Activated CD8-positive, alpha-beta memory T cell treated with anti-CD3 and anti-CD28 coated beads, Interleukin-2, amount 10 ng/mL, durations not matched to agents 7 days and 5 days (primary cell): ENCODE measurements at regions not wholly inside any gene's neighbourhood (a gene's known extent, or its start where the extent isn't known, plus 50 kb on each side); places are given as distances from the start of the nearest gene placed in this dataset.
A peak's percentile ranks its signal among the peaks of the same experiment; 100 is the strongest.

Experiments
- ATAC-seq: fragments of 150-1000 bp; cut with Tn5 transposase; one replicate; pipeline ENCODE4 v1.10.0; 2021; ENCODE audit warnings: moderate library complexity
- CTCF ChIA-PET: fragments of 350-600 bp; sonication (Branson Sonifier 250); formaldehyde crosslinking; loops from one replicate; lab custom pipeline; 2021; ENCODE audit warnings: antibody characterized with exemption; lab: Charles Lee
- DNase-seq: peaks from one replicate; pipeline ENCODE4 v3.0.0-alpha.2; 2020
- H3K27ac Mint-ChIP-seq: one replicate; pipeline ENCODE4 v1.8.0; 2021; ENCODE audit warnings: mild to moderate bottlenecking, mixed read lengths
- H3K27me3 Mint-ChIP-seq: one replicate; pipeline ENCODE4 v1.8.0; 2021; ENCODE audit warnings: mixed read lengths
- H3K36me3 Mint-ChIP-seq: one replicate; pipeline ENCODE4 v1.8.0; 2021; ENCODE audit warnings: mild to moderate bottlenecking, mixed read lengths
- H3K4me1 Mint-ChIP-seq: one replicate; pipeline ENCODE4 v1.8.0; 2021; ENCODE audit warnings: mixed read lengths
- H3K4me3 Mint-ChIP-seq: one replicate; pipeline ENCODE4 v1.8.0; 2021; ENCODE audit warnings: mild to moderate bottlenecking, moderate library complexity, mixed read lengths
- H3K9me3 Mint-ChIP-seq: one replicate; pipeline ENCODE4 v1.8.0; 2022; ENCODE audit warnings: low read depth, mixed read lengths

DNA sequence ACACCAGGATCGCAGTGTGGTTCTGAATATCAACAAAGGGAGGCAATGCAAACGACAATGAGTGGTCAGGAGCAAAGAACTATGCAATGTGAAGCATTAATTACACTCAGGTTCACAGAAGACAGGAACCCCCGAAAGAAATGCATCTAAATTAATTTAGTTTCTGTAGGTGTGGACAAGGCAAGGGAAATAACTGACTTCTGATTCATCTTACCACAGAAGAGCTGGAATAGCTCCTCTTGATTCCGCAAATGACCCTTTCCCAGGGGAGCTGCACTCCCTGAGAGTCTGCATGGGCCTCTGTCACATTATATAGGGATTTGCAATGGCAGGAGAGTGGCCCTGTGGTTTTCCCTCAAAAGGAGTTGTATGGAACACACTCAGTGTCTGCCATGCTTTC, 263.9 kb upstream of the APCDD1 start:
- H3K4me1 Mint-ChIP-seq: no peaks in the 10 kb centered on the region
- H3K27me3 Mint-ChIP-seq: no peaks in the 10 kb centered on the region
- H3K4me3 Mint-ChIP-seq: no peak overlapping the region
- no peaks in the 10 kb centered on the region for H3K36me3 Mint-ChIP-seq
- CTCF ChIA-PET: no interaction called here
- no peak overlapping the region for H3K27ac Mint-ChIP-seq
- H3K9me3 Mint-ChIP-seq: no peaks in the 10 kb centered on the region
- ATAC-seq: no peak
- DNase-seq: no peak

DNA sequence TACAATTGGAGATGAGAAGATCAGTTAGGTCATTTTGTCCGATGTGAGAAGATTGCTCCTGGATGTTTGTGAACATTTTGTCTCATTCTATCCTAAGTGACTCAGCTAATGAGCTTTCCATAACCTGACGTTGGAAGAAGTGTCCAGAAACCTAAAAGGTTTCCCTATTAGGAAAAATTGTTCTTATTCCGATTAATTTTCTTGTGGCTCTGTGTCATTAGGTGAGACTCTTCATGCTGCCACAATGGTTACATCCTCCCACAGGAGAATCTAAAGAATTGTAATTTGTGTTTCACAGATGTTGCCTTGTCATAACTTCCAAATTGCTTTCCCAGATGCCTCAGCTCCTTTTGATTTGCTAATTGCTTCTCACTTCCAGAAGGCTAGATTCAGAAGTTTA, 261.0 kb upstream of the APCDD1 start:
- H3K36me3 Mint-ChIP-seq: no peaks in the 10 kb centered on the region
- no peaks in the 10 kb centered on the region for H3K9me3 Mint-ChIP-seq
- CTCF ChIA-PET: no interaction called here
- H3K27me3 Mint-ChIP-seq: no peaks in the 10 kb centered on the region
- no peak overlapping the region for H3K27ac Mint-ChIP-seq
- H3K4me3 Mint-ChIP-seq: no peak overlapping the region
- DNase-seq (no peak), ATAC-seq (no peak)
- H3K4me1 Mint-ChIP-seq: no peaks in the 10 kb centered on the region

GRCh38 chr18:10194592-10194991, 259.8 kb upstream of the APCDD1 start:
- no peaks in the 10 kb centered on the region for H3K36me3 Mint-ChIP-seq
- H3K27me3 Mint-ChIP-seq: no peaks in the 10 kb centered on the region
- H3K4me3 Mint-ChIP-seq: no peak overlapping the region
- H3K9me3 Mint-ChIP-seq: no peaks in the 10 kb centered on the region
- no peak for ATAC-seq
- DNase-seq: no peak
- no peak overlapping the region for H3K27ac Mint-ChIP-seq
- H3K4me1 Mint-ChIP-seq: no peaks in the 10 kb centered on the region
- CTCF ChIA-PET: no interaction called here

- no peak for ATAC-seq
- Mint-ChIP-seq H3K9me3 (no peaks in the 10 kb centered on the region), H3K27me3 (no peaks in the 10 kb centered on the region), H3K4me3 (no peak overlapping the region), H3K36me3 (no peaks in the 10 kb centered on the region), H3K27ac (no peak overlapping the region), H3K4me1 (no peaks in the 10 kb centered on the region)
- CTCF ChIA-PET: no interaction called here
- no peak for DNase-seq
Measured at GRCh38 chr18:10195529-10195928, 258.9 kb upstream of the APCDD1 start.

GRCh38 chr18:10197097-10197496, 257.3 kb upstream of the APCDD1 start:
- no peaks in the 10 kb centered on the region for H3K27me3 Mint-ChIP-seq
- H3K4me3 Mint-ChIP-seq: no peak overlapping the region

GRCh38 chr18:10201226-10201625, 253.2 kb upstream of the APCDD1 start:
- no peak for DNase-seq
- no peak for ATAC-seq
- CTCF ChIA-PET: no interaction called here
- H3K4me1 Mint-ChIP-seq: no peaks in the 10 kb centered on the region
- no peak overlapping the region for H3K27ac Mint-ChIP-seq
- H3K4me3 Mint-ChIP-seq: no peak overlapping the region
- no peaks in the 10 kb centered on the region for H3K9me3 Mint-ChIP-seq
- no peaks in the 10 kb centered on the region for H3K27me3 Mint-ChIP-seq
- H3K36me3 Mint-ChIP-seq: no peaks in the 10 kb centered on the region

More at GRCh38 chr18:10197097-10197496, 257.3 kb upstream of the APCDD1 start:
- CTCF ChIA-PET: no interaction called here
- Mint-ChIP-seq H3K9me3 (no peaks in the 10 kb centered on the region), H3K27ac (no peak overlapping the region), H3K36me3 (no peaks in the 10 kb centered on the region), H3K4me1 (no peaks in the 10 kb centered on the region)
- DNase-seq: no peak
- ATAC-seq: no peak

- DNase-seq (no peak), ATAC-seq (no peak)
- Mint-ChIP-seq H3K27ac (no peak overlapping the region), H3K9me3 (no peaks in the 10 kb centered on the region), H3K36me3 (no peaks in the 10 kb centered on the region), H3K4me1 (no peaks in the 10 kb centered on the region), H3K4me3 (no peak overlapping the region), H3K27me3 (no peaks in the 10 kb centered on the region)
- CTCF ChIA-PET: no interaction called here
Measured at GRCh38 chr18:10201659-10202058, 252.8 kb upstream of the APCDD1 start.

- Mint-ChIP-seq H3K4me3 (no peak overlapping the region), H3K4me1 (no peaks in the 10 kb centered on the region), H3K36me3 (no peaks in the 10 kb centered on the region), H3K27me3 (peaks cover 3% of the 10 kb centered on the region), H3K9me3 (no peaks in the 10 kb centered on the region), H3K27ac (no peak overlapping the region)
- CTCF ChIA-PET: no interaction called here
- no peak for DNase-seq
- no peak for ATAC-seq
Measured at GRCh38 chr18:10202845-10203321, 251.6 kb upstream of the APCDD1 start.

GRCh38 chr18:10205151-10205550, 249.3 kb upstream of the APCDD1 start:
- ATAC-seq: no peak
- Mint-ChIP-seq H3K4me3 (no peak overlapping the region), H3K36me3 (no peaks in the 10 kb centered on the region), H3K9me3 (no peaks in the 10 kb centered on the region), H3K27me3 (peaks cover 3% of the 10 kb centered on the region), H3K27ac (no peak overlapping the region), H3K4me1 (no peaks in the 10 kb centered on the region)
- DNase-seq: no peak
- CTCF ChIA-PET: no interaction called here

GRCh38 chr18:10207682-10208345, 246.6 kb upstream of the APCDD1 start:
- no peaks in the 10 kb centered on the region for H3K36me3 Mint-ChIP-seq
- H3K4me3 Mint-ChIP-seq: no peak overlapping the region
- H3K27me3 Mint-ChIP-seq: peaks cover 5% of the 10 kb centered on the region
- no peaks in the 10 kb centered on the region for H3K4me1 Mint-ChIP-seq
- H3K9me3 Mint-ChIP-seq: no peaks in the 10 kb centered on the region
- no peak overlapping the region for H3K27ac Mint-ChIP-seq
- DNase-seq (no peak), ATAC-seq (no peak)
- CTCF ChIA-PET: no interaction called here

DNA sequence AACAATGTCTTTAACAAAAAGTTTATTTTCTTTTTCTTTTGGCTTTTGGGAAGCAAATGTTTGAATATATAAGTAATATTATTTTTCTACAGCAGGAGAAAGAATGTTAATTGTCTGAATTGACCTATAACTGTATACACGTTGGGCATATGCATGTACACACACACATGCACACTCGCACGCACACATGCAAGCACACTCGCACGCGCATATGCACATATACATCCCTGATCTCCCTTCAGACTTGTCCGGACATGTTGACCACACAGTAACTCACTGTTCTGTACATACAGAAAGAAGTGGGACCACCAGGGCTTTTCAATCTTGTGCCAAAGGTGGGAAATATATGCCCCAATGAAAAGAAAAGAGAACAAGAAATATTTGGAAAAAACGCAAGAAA, 245.1 kb upstream of the APCDD1 start:
- Mint-ChIP-seq H3K9me3 (no peaks in the 10 kb centered on the region), H3K36me3 (no peaks in the 10 kb centered on the region), H3K27me3 (peaks cover 5% of the 10 kb centered on the region), H3K4me3 (no peak overlapping the region), H3K27ac (no peak overlapping the region), H3K4me1 (peaks cover 3% of the 10 kb centered on the region)
- CTCF ChIA-PET: no interaction called here
- DNase-seq: no peak
- no peak for ATAC-seq

DNA sequence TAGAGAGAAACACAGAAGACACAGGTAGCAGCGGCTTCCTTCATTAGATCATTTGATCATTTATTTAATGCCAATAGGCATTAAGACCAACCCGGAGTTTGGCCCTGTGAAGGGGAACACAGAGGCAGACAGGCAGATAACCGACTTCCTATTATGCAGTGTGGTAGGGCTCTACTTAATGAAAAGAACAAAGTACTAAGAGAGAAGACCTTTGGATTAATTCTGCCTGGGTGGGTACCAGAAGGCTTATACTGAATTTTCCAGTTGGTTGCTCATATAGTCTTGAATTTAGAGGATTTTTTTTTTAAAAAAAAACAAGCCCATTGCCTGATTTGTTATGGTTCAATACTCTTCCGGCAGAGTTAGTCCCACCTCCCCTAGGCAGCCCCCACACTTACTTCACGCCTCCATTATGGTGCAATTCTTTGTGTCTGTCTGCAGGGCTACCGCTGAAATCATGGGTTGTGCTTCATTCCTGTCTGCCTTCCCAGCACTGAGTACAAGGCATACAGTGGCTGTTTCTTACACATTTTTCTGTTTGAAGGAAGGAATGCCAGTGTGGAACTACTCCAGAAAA, 244.3 kb upstream of the APCDD1 start:
- no peak overlapping the region for H3K27ac Mint-ChIP-seq
- no peaks in the 10 kb centered on the region for H3K9me3 Mint-ChIP-seq
- H3K27me3 Mint-ChIP-seq: peaks cover 5% of the 10 kb centered on the region
- CTCF ChIA-PET: no interaction called here
- no peak overlapping the region for H3K4me3 Mint-ChIP-seq
- ATAC-seq (no peak), DNase-seq (no peak)
- H3K36me3 Mint-ChIP-seq: no peaks in the 10 kb centered on the region
- peaks cover 3% of the 10 kb centered on the region for H3K4me1 Mint-ChIP-seq

DNA sequence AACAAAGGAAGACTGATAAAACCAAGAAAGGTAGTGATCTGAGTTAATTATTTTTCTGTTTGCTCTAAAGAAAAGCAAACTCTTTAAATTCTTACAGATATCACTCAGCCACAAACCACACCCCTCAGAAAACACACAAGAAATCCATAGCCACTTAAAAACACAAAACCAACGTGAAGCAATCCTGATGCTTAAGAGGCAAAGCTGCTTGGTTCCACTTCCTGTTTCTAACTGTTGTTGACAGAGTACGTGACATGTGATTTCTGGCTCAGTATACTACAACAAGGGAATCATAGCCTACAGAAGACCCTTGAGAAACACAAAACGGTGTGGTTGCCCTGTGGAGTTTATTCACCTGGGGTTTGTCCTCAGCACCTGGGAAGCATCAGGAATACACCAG, 240.9 kb upstream of the APCDD1 start:
- no peaks in the 10 kb centered on the region for H3K36me3 Mint-ChIP-seq
- peaks cover 3% of the 10 kb centered on the region for H3K27me3 Mint-ChIP-seq
- no peak overlapping the region for H3K4me3 Mint-ChIP-seq
- CTCF ChIA-PET: no interaction called here
- DNase-seq (no peak), ATAC-seq (peak; percentile 60)
- no peak overlapping the region for H3K27ac Mint-ChIP-seq
- peaks cover 3% of the 10 kb centered on the region for H3K4me1 Mint-ChIP-seq
- peaks cover 4% of the 10 kb centered on the region for H3K9me3 Mint-ChIP-seq

DNA sequence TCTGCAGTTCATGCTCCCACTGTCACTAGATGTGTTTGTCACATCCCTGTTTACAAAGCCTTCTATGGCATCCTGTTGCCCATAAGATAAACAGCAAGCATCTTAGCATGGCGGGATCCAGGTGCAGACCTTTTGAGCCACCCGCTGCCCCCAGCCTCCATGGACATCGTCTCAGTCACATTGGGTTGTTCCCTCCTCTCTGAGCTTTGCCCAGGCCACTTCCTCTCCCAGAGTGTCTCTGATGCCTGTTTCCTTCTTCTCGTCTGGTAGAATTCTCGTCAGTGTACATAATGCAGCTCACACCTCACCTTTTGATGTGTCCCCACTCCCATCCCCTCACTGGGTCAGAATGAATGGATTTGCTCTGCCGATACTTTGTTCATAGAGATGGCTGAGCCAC, 239.0 kb upstream of the APCDD1 start:
- H3K4me3 Mint-ChIP-seq: no peak overlapping the region
- peaks cover 3% of the 10 kb centered on the region for H3K27me3 Mint-ChIP-seq
- H3K4me1 Mint-ChIP-seq: peaks cover 3% of the 10 kb centered on the region
- CTCF ChIA-PET: no interaction called here
- H3K36me3 Mint-ChIP-seq: no peaks in the 10 kb centered on the region
- DNase-seq: no peak
- no peak overlapping the region for H3K27ac Mint-ChIP-seq
- peaks cover 4% of the 10 kb centered on the region for H3K9me3 Mint-ChIP-seq
- no peak for ATAC-seq
